Chondrocyte (in vitro differentiated cells): ENCODE measurements at regions not wholly inside any gene's neighbourhood (a gene's known extent, or its start where the extent isn't known, plus 50 kb on each side); places are given as distances from the start of the nearest gene placed in this dataset.

Source experiments
- DNase-seq: peaks from one replicate; pipeline ENCODE4 v3.0.0; 2021; ENCODE audit warnings: mixed read lengths, low spot score
- H3K27ac Mint-ChIP-seq: one replicate; pipeline ENCODE4 v1.8.0; 2021; ENCODE audit warnings: mild to moderate bottlenecking, moderate library complexity, mixed read lengths; ENCODE audit not compliant: unreplicated experiment
- H3K27me3 Mint-ChIP-seq: 2 replicates; pipeline ENCODE4 v1.8.0; 2021; ENCODE audit warnings: low read depth, mixed read lengths
- H3K36me3 Mint-ChIP-seq: 2 replicates; pipeline ENCODE4 v1.8.0; 2021; ENCODE audit warnings: low read depth, mixed read lengths
- H3K4me1 Mint-ChIP-seq: 2 replicates; pipeline ENCODE4 v1.8.0; 2021; ENCODE audit warnings: low read depth, mild to moderate bottlenecking, mixed read lengths
- H3K4me3 Mint-ChIP-seq: one replicate; pipeline ENCODE4 v1.8.0; 2021; ENCODE audit warnings: mild to moderate bottlenecking, moderate library complexity, mixed read lengths; ENCODE audit not compliant: unreplicated experiment
- H3K9me3 Mint-ChIP-seq: 2 replicates; pipeline ENCODE4 v1.8.0; 2021; ENCODE audit warnings: low read depth, mixed read lengths
- CTCF ChIP-seq: fragments of 200-600 bp; sonication (generic); IDR thresholded peaks from 2 replicates; pipeline ENCODE4 v1.5.0; 2021; ENCODE audit warnings: antibody characterized with exemption, mild to moderate bottlenecking, moderate library complexity

- H3K27ac Mint-ChIP-seq, result peak overlapping the region; percentile 81
- no peak for TF ChIP-seq CTCF
- H3K4me1 Mint-ChIP-seq, result peaks cover 55% of the 10 kb centered on the region
- DNase-seq, result no peak
- no peaks in the 10 kb centered on the region for H3K27me3 Mint-ChIP-seq
- H3K9me3 Mint-ChIP-seq, result no peaks in the 10 kb centered on the region
- H3K4me3 Mint-ChIP-seq, result peak overlapping the region; percentile 0
- no peaks in the 10 kb centered on the region for H3K36me3 Mint-ChIP-seq
Measured at GRCh38 chr13:91142572-91142971, 204.9 kb upstream of the MIR17HG start.

- Mint-ChIP-seq H3K27me3 (no peaks in the 10 kb centered on the region), H3K9me3 (no peaks in the 10 kb centered on the region), H3K27ac (peak overlapping the region; percentile 81), H3K4me3 (no peak overlapping the region), H3K36me3 (no peaks in the 10 kb centered on the region), H3K4me1 (peaks cover 50% of the 10 kb centered on the region)
- TF ChIP-seq CTCF, result no peak
- no peak for DNase-seq
Measured at GRCh38 chr13:91144054-91144453, 203.4 kb upstream of the MIR17HG start.

- TF ChIP-seq CTCF, result no peak
- no peak for DNase-seq
- Mint-ChIP-seq H3K27ac (peak overlapping the region; percentile 81), H3K4me1 (peaks cover 50% of the 10 kb centered on the region), H3K4me3 (no peak overlapping the region), H3K27me3 (no peaks in the 10 kb centered on the region), H3K36me3 (no peaks in the 10 kb centered on the region), H3K9me3 (no peaks in the 10 kb centered on the region)
Measured at GRCh38 chr13:91144486-91144885, 203.0 kb upstream of the MIR17HG start.

- DNase-seq, result no peak
- no peaks in the 10 kb centered on the region for H3K36me3 Mint-ChIP-seq
- no peaks in the 10 kb centered on the region for H3K9me3 Mint-ChIP-seq
- peaks cover 49% of the 10 kb centered on the region for H3K4me1 Mint-ChIP-seq
- no peak for TF ChIP-seq CTCF
- no peaks in the 10 kb centered on the region for H3K27me3 Mint-ChIP-seq
- H3K4me3 Mint-ChIP-seq, result no peak overlapping the region
- H3K27ac Mint-ChIP-seq, result peak overlapping the region; percentile 45
Measured at GRCh38 chr13:91145571-91146205, 201.8 kb upstream of the MIR17HG start.

GRCh38 chr13:91146601-91147000, 200.9 kb upstream of the MIR17HG start:
- Mint-ChIP-seq H3K4me1 (peaks cover 40% of the 10 kb centered on the region), H3K4me3 (no peak overlapping the region), H3K27me3 (no peaks in the 10 kb centered on the region), H3K9me3 (no peaks in the 10 kb centered on the region), H3K36me3 (no peaks in the 10 kb centered on the region), H3K27ac (no peak overlapping the region)
- DNase-seq, result no peak
- TF ChIP-seq CTCF, result no peak
